SK-N-SH treated with all-trans-retinoic acid at 6 μM for 48 hours (cell line): ENCODE measurements at regions not wholly inside any gene's neighbourhood (a gene's known extent, or its start where the extent isn't known, plus 50 kb on each side); places are given as distances from the start of the nearest gene placed in this dataset.

Experiments used
- ATAC-seq: fragments of 200-7000 bp; cut with Tn5 transposase; 3 replicates; pipeline ENCODE4 v1.9.1; 2020; ENCODE audit warnings: mild to moderate bottlenecking, moderate library complexity
- BACH2 ChIP-seq: fragments of 250-450 bp; sonication (Bioruptor Pico); IDR thresholded peaks from 2 replicates; pipeline ENCODE4 v1.9.0; 2021; ENCODE audit warnings: mild to moderate bottlenecking, borderline replicate concordance
- CSDC2 ChIP-seq: fragments of 250-450 bp; sonication (Bioruptor Pico); IDR thresholded peaks from 2 replicates; pipeline ENCODE4 v1.5.0; 2020; ENCODE audit warnings: mild to moderate bottlenecking, moderate library complexity
- ESRRG ChIP-seq: fragments of 250-450 bp; sonication (Bioruptor Pico); IDR thresholded peaks from 2 replicates; pipeline ENCODE4 v1.6.1; 2021; ENCODE audit warnings: mild to moderate bottlenecking
- GLIS3 ChIP-seq: fragments of 250-450 bp; sonication (Bioruptor Pico); IDR thresholded peaks from 2 replicates; pipeline ENCODE4 v1.5.0; 2020; ENCODE audit warnings: mild to moderate bottlenecking, moderate library complexity
- ISL1 ChIP-seq: fragments of 250-450 bp; sonication (Bioruptor Pico); IDR thresholded peaks from 2 replicates; pipeline ENCODE4 v2.1.2; 2022; ENCODE audit warnings: mild to moderate bottlenecking, moderate library complexity
- OSR1 ChIP-seq: fragments of 250-450 bp; sonication (Bioruptor Pico); IDR thresholded peaks from 2 replicates; pipeline ENCODE4 v1.8.0; 2022; ENCODE audit warnings: moderate library complexity, mild to moderate bottlenecking, inconsistent platforms
- PPARA ChIP-seq: fragments of 250-450 bp; sonication (Bioruptor Pico); IDR thresholded peaks from 2 replicates; pipeline ENCODE4 v1.5.0; 2020; ENCODE audit warnings: mild to moderate bottlenecking, borderline replicate concordance
- RARB ChIP-seq: fragments of 250-450 bp; sonication (Bioruptor Pico); IDR thresholded peaks from 2 replicates; pipeline ENCODE4 v1.8.0; 2021; ENCODE audit warnings: mild to moderate bottlenecking, moderate library complexity
- SNAI2 ChIP-seq: fragments of 250-450 bp; sonication (Bioruptor Pico); IDR thresholded peaks from 2 replicates; pipeline ENCODE4 v1.5.0; 2020; ENCODE audit warnings: mild to moderate bottlenecking, moderate library complexity
- TCF4 ChIP-seq: fragments of 250-450 bp; sonication (Bioruptor Pico); IDR thresholded peaks from 2 replicates; pipeline ENCODE4 v1.8.0; 2021; ENCODE audit warnings: mild to moderate bottlenecking, moderate library complexity, borderline replicate concordance
- ZC3H10 ChIP-seq: fragments of 250-450 bp; sonication (Bioruptor Pico); IDR thresholded peaks from 2 replicates; pipeline ENCODE4 v1.5.1; 2021; ENCODE audit warnings: mild to moderate bottlenecking, moderate library complexity
- ZFP30 ChIP-seq: fragments of 450-650 bp; formaldehyde crosslinking; IDR thresholded peaks from 2 replicates; pipeline ENCODE4 v1.5.0; 2022; ENCODE audit warnings: mild to moderate bottlenecking, moderate library complexity
- ZNF565 ChIP-seq: fragments of 450-650 bp; formaldehyde crosslinking; conservative IDR thresholded peaks from 2 replicates; pipeline ENCODE4 v1.5.0; 2020; ENCODE audit warnings: low read depth, mild to moderate bottlenecking, moderate library complexity
- ZNF70 ChIP-seq: fragments of 450-650 bp; formaldehyde crosslinking; IDR thresholded peaks from 2 replicates; pipeline ENCODE4 v1.5.0; 2020; ENCODE audit warnings: mild to moderate bottlenecking, moderate library complexity
- TF ChIP-seq, protein P1 (sequence below): fragments of 250-450 bp; sonication (Bioruptor Pico); IDR thresholded peaks from 2 replicates; pipeline ENCODE4 v1.5.1; 2021; ENCODE audit warnings: mild to moderate bottlenecking, moderate library complexity
- TF ChIP-seq, protein P2 (sequence below): fragments of 250-450 bp; sonication (Bioruptor Pico); IDR thresholded peaks from 2 replicates; pipeline ENCODE4 v1.8.0; 2021; ENCODE audit warnings: low read depth, mild to moderate bottlenecking, moderate library complexity, borderline replicate concordance
- TF ChIP-seq, protein P3 (sequence below): fragments of 250-450 bp; sonication (Bioruptor Pico); IDR thresholded peaks from 2 replicates; pipeline ENCODE4 v1.5.0; 2020; ENCODE audit warnings: mild to moderate bottlenecking, moderate library complexity
- TF ChIP-seq, protein P4 (sequence below): fragments of 250-450 bp; sonication (Bioruptor Pico); IDR thresholded peaks from 2 replicates; pipeline ENCODE4 v1.5.1; 2020; ENCODE audit warnings: low read depth, mild to moderate bottlenecking, moderate library complexity
- TF ChIP-seq, protein P5 (sequence below): fragments of 250-450 bp; sonication (Bioruptor Pico); IDR thresholded peaks from 2 replicates; pipeline ENCODE4 v1.8.0; 2020; ENCODE audit warnings: mild to moderate bottlenecking, moderate library complexity, borderline replicate concordance

DNA sequence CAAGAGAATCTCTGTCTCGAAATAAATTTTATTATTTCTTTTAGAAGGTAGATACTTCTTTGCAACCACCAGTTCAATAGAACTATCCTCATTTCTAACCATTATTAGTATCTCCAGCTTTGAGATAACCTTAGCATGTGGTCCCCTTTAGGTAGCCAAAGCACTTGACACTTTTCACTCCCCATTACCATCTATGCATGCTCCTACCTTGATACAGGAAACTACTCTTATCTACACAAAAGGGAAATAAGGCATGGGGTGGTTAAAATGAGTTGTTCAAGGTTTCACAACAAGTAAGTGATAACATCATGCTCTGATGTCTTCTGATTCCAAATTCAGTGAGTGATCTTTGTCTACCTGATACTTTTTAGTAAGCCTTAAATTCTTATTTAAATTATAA lies 308.2 kb upstream of the CHORDC1 start:
- TF ChIP-seq, protein P1, sequence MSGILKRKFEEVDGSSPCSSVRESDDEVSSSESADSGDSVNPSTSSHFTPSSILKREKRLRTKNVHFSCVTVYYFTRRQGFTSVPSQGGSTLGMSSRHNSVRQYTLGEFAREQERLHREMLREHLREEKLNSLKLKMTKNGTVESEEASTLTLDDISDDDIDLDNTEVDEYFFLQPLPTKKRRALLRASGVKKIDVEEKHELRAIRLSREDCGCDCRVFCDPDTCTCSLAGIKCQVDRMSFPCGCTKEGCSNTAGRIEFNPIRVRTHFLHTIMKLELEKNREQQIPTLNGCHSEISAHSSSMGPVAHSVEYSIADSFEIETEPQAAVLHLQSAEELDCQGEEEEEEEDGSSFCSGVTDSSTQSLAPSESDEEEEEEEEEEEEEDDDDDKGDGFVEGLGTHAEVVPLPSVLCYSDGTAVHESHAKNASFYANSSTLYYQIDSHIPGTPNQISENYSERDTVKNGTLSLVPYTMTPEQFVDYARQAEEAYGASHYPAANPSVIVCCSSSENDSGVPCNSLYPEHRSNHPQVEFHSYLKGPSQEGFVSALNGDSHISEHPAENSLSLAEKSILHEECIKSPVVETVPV (CRISPR knock-in tag): no peak
- no peak for TF ChIP-seq OSR1 (CRISPR knock-in tag)
- no peak for TF ChIP-seq ISL1 (CRISPR knock-in tag)
- TF ChIP-seq ZNF70: no peak
- TF ChIP-seq, protein P2, sequence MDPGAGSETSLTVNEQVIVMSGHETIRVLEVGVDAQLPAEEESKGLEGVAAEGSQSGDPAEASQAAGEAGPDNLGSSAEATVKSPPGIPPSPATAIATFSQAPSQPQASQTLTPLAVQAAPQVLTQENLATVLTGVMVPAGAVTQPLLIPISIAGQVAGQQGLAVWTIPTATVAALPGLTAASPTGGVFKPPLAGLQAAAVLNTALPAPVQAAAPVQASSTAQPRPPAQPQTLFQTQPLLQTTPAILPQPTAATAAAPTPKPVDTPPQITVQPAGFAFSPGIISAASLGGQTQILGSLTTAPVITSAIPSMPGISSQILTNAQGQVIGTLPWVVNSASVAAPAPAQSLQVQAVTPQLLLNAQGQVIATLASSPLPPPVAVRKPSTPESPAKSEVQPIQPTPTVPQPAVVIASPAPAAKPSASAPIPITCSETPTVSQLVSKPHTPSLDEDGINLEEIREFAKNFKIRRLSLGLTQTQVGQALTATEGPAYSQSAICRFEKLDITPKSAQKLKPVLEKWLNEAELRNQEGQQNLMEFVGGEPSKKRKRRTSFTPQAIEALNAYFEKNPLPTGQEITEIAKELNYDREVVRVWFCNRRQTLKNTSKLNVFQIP (CRISPR knock-in tag): no peak
- TF ChIP-seq ESRRG (CRISPR knock-in tag): no peak
- TF ChIP-seq, protein P3, sequence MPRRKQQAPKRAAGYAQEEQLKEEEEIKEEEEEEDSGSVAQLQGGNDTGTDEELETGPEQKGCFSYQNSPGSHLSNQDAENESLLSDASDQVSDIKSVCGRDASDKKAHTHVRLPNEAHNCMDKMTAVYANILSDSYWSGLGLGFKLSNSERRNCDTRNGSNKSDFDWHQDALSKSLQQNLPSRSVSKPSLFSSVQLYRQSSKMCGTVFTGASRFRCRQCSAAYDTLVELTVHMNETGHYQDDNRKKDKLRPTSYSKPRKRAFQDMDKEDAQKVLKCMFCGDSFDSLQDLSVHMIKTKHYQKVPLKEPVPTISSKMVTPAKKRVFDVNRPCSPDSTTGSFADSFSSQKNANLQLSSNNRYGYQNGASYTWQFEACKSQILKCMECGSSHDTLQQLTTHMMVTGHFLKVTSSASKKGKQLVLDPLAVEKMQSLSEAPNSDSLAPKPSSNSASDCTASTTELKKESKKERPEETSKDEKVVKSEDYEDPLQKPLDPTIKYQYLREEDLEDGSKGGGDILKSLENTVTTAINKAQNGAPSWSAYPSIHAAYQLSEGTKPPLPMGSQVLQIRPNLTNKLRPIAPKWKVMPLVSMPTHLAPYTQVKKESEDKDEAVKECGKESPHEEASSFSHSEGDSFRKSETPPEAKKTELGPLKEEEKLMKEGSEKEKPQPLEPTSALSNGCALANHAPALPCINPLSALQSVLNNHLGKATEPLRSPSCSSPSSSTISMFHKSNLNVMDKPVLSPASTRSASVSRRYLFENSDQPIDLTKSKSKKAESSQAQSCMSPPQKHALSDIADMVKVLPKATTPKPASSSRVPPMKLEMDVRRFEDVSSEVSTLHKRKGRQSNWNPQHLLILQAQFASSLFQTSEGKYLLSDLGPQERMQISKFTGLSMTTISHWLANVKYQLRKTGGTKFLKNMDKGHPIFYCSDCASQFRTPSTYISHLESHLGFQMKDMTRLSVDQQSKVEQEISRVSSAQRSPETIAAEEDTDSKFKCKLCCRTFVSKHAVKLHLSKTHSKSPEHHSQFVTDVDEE (CRISPR knock-in tag): no peak
- ATAC-seq: no peak

DNA sequence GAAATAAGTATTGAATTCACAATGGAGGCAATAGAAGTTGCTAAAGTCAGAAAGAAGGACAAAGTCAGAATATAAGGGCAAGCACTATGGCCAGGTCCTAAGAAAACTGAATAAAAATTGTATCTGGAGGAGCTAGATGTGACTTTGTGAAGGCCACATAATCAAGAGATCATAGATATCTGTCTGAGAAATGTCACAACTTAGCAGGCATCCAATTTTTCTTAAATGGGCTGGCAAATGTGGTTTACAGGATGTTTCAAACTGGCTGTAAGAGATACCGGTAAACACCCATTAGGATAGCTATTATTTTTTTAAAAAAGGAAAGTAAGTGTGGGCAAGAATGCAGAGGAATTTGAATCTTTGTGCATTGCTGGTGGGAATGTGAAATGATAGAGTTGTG lies 303.1 kb upstream of the CHORDC1 start:
- no peak for ATAC-seq
- no peak for TF ChIP-seq BACH2 (CRISPR knock-in tag)
- TF ChIP-seq PPARA (CRISPR knock-in tag): no peak
- TF ChIP-seq ZC3H10 (CRISPR knock-in tag): no peak
- TF ChIP-seq ZNF565: no peak
- TF ChIP-seq, protein P3 (CRISPR knock-in tag): no peak
- no peak for TF ChIP-seq SNAI2 (CRISPR knock-in tag)
- TF ChIP-seq, protein P4, sequence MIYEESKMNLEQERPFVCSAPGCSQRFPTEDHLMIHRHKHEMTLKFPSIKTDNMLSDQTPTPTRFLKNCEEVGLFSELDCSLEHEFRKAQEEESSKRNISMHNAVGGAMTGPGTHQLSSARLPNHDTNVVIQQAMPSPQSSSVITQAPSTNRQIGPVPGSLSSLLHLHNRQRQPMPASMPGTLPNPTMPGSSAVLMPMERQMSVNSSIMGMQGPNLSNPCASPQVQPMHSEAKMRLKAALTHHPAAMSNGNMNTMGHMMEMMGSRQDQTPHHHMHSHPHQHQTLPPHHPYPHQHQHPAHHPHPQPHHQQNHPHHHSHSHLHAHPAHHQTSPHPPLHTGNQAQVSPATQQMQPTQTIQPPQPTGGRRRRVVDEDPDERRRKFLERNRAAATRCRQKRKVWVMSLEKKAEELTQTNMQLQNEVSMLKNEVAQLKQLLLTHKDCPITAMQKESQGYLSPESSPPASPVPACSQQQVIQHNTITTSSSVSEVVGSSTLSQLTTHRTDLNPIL (CRISPR knock-in tag): no peak
- TF ChIP-seq, protein P5, sequence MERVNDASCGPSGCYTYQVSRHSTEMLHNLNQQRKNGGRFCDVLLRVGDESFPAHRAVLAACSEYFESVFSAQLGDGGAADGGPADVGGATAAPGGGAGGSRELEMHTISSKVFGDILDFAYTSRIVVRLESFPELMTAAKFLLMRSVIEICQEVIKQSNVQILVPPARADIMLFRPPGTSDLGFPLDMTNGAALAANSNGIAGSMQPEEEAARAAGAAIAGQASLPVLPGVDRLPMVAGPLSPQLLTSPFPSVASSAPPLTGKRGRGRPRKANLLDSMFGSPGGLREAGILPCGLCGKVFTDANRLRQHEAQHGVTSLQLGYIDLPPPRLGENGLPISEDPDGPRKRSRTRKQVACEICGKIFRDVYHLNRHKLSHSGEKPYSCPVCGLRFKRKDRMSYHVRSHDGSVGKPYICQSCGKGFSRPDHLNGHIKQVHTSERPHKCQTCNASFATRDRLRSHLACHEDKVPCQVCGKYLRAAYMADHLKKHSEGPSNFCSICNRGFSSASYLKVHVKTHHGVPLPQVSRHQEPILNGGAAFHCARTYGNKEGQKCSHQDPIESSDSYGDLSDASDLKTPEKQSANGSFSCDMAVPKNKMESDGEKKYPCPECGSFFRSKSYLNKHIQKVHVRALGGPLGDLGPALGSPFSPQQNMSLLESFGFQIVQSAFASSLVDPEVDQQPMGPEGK (CRISPR knock-in tag): no peak
- TF ChIP-seq TCF4 (CRISPR knock-in tag): no peak
- TF ChIP-seq, protein P2 (CRISPR knock-in tag): no peak
- TF ChIP-seq ZFP30 (CRISPR knock-in tag): no peak
- TF ChIP-seq ESRRG (CRISPR knock-in tag): no peak
- no peak for TF ChIP-seq RARB (CRISPR knock-in tag)
- TF ChIP-seq CSDC2 (CRISPR knock-in tag): no peak
- no peak for TF ChIP-seq GLIS3 (CRISPR knock-in tag)
- TF ChIP-seq, all 23 proteins: peak for 0
